Right lobe of liver (tissue), 4 donors: ENCODE measurements at regions not wholly inside any gene's neighbourhood (a gene's known extent, or its start where the extent isn't known, plus 50 kb on each side); places are given as distances from the start of the nearest gene placed in this dataset.

Experiments used
- CTCF ChIP-seq, 4 donors: fragments of 200-600 bp in 3 of 4; fragments of 450-650 bp in 1 of 4; IDR thresholded peaks; one replicate each; pipeline versions ENCODE4 v1.5.1 to v1.8.0; 2016 to 2022; ENCODE audit warnings: antibody characterized with exemption in 4 of 4, mild to moderate bottlenecking in 2 of 4
- POLR2A ChIP-seq: fragments of 450-650 bp; IDR thresholded peaks from one replicate; pipeline ENCODE4 v1.6.1; 2017; ENCODE audit warnings: antibody characterized with exemption, mild to moderate bottlenecking
- donor health status: DM: no; HTN: no; CAD: no.
- donor health status: DM: no; HTN: no; CAD: no.
- donor health status: DM: no; HTN: yes; CAD: no.

- TF ChIP-seq CTCF (IDR thresholded peaks at IDR 0.05) (no peak), POLR2A (no peak)
Measured at GRCh38 chr4:115803825-115804224, 690.4 kb upstream of the NDST4 start.
